GM21367 (cell line): ENCODE measurements at regions not wholly inside any gene's neighbourhood (a gene's known extent, or its start where the extent isn't known, plus 50 kb on each side); places are given as distances from the start of the nearest gene placed in this dataset.

Experiments
- ATAC-seq: cut with Tn5 transposase; IDR thresholded peaks from one replicate; pipeline ENCODE4 v1.9.1; 2021; ENCODE audit not compliant: unreplicated experiment

GRCh38 chr4:189062047-189062820 is 878.4 kb upstream of the FRG1 start:
- ATAC-seq = no peak

- no peak for ATAC-seq
These were observed 870.9 kb upstream of the FRG1 start for GRCh38 chr4:189069772-189070171.

- no peak for ATAC-seq
These were observed 869.4 kb upstream of the FRG1 start for GRCh38 chr4:189071241-189071640.

GRCh38 chr4:189073739-189074138 is 866.9 kb upstream of the FRG1 start:
- no peak for ATAC-seq

- ATAC-seq = no peak
These were observed 858.8 kb upstream of the FRG1 start for GRCh38 chr4:189081826-189082225.

GRCh38 chr4:189083769-189084168 is 856.9 kb upstream of the FRG1 start:
- no peak for ATAC-seq

- ATAC-seq = no peak
These were observed 856.0 kb upstream of the FRG1 start for GRCh38 chr4:189084671-189085070.

GRCh38 chr4:189087971-189088370 is 852.7 kb upstream of the FRG1 start:
- no peak for ATAC-seq

GRCh38 chr4:189088780-189089179 is 851.9 kb upstream of the FRG1 start:
- ATAC-seq = no peak

GRCh38 chr4:189090174-189090814 is 850.4 kb upstream of the FRG1 start:
- no peak for ATAC-seq

- no peak for ATAC-seq
These were observed 848.1 kb upstream of the FRG1 start for GRCh38 chr4:189092581-189092980.

GRCh38 chr4:189096108-189096507 is 844.6 kb upstream of the FRG1 start:
- no peak for ATAC-seq

- no peak for ATAC-seq
These were observed 844.0 kb upstream of the FRG1 start for GRCh38 chr4:189096717-189097116.

- ATAC-seq = no peak
These were observed 841.6 kb upstream of the FRG1 start for GRCh38 chr4:189098932-189099696.

- ATAC-seq = no peak
These were observed 827.2 kb upstream of the FRG1 start for GRCh38 chr4:189113389-189113888.

GRCh38 chr4:189117426-189117825 is 823.2 kb upstream of the FRG1 start:
- no peak for ATAC-seq

- ATAC-seq = no peak
These were observed 819.3 kb upstream of the FRG1 start for GRCh38 chr4:189121336-189121735.

GRCh38 chr4:189124149-189124758 is 816.4 kb upstream of the FRG1 start:
- ATAC-seq = no peak

- ATAC-seq = no peak
These were observed 815.9 kb upstream of the FRG1 start for GRCh38 chr4:189124791-189125190.

- no peak for ATAC-seq
These were observed 814.6 kb upstream of the FRG1 start for GRCh38 chr4:189126040-189126439.

GRCh38 chr4:189128341-189128740 is 812.3 kb upstream of the FRG1 start:
- no peak for ATAC-seq
